Erythroblast (primary cell): ENCODE measurements at regions not wholly inside any gene's neighbourhood (a gene's known extent, or its start where the extent isn't known, plus 50 kb on each side); places are given as distances from the start of the nearest gene placed in this dataset.
"Not testable (repeated sequence)": the region's sequence is repeated elsewhere in the genome, so short reads cannot be mapped to it uniquely, and the experiment has no call there.

ENCODE experiments used
- GATA1 ChIP-seq: IDR thresholded peaks from 2 replicates; pipeline ENCODE4 v1.6.1; 2011; ENCODE audit warnings: low read depth, mild to moderate bottlenecking, control low read depth, low read length, moderate library complexity
- POLR2A ChIP-seq: IDR thresholded peaks from 2 replicates; pipeline ENCODE4 v1.6.1; 2011; ENCODE audit warnings: mild to moderate bottlenecking, low read length

DNA sequence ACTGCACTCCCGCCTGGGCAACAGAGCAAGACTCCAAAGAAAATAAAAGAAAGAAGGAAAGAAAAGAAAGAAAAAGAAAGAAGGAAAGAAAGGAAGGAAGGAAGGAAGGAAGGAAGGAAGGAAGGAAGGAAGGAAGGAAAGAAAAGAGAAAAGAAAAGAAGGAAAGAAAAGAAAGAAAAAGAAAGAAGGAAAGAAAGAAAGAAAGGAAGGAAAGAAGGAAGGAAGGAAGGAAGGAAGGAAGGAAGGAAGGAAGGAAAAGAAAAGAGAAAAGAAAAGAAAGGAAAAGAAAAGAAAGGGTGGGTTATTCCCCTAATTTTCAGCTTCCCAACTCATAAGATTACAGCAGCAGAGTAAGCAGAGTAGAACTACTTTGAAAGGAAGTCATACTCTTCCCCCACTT, 64.4 kb downstream of the TMEM200C start:
- TF ChIP-seq POLR2A, GATA1: not testable (repeated sequence)
